HepG2 (cell line): ENCODE measurements at regions not wholly inside any gene's neighbourhood (a gene's known extent, or its start where the extent isn't known, plus 50 kb on each side); places are given as distances from the start of the nearest gene placed in this dataset.

Experiments used
- ATAC-seq: fragments of 200-7000 bp; cut with Tn5 transposase; 3 replicates; pipeline ENCODE4 v1.9.1; 2020; ENCODE audit warnings: mild to moderate bottlenecking, moderate library complexity
- BruUV-seq: library from RNA; stranded (reverse); fragments of 400-500 nt; replicated peaks from 2 replicates; lab custom pipeline; 2021; lab: Mats Ljungman, UMichigan
- CTCF ChIA-PET: fragments of 300-600 bp; formaldehyde crosslinking; extraction: SDS; loops from one replicate; lab custom pipeline; 2021; ENCODE audit warnings: low total read pairs, inconsistent platforms, low intra/inter-chr PET ratio; lab: Yijun Ruan, JAX
- POLR2A ChIA-PET: fragments of 350-600 bp; sonication (Branson Sonifier 250); formaldehyde crosslinking; loops from one replicate; lab custom pipeline; 2020; ENCODE audit warnings: antibody characterized with exemption, inconsistent platforms; lab: Yijun Ruan, JAX
- DNase-seq: peaks from one replicate; pipeline ENCODE4 v3.0.0-alpha.2; 2015; ENCODE audit warnings: low spot score
- FAIRE-seq: peaks from 3 replicates; lab custom pipeline; 2011; peaks lifted over from hg19 to GRCh38; lab: Jason Lieb, UNC
- H2AFZ ChIP-seq: one replicate; pipeline ENCODE4 v1.6.1; 2011; ENCODE audit warnings: low read length, inconsistent platforms
- H3K27ac ChIP-seq: fragments of 300-600 bp; 3 replicates; pipeline ENCODE4 v1.8.0; 2011; ENCODE audit warnings: mixed run types, mild to moderate bottlenecking, mixed read lengths, low read length, inconsistent platforms; ENCODE audit not compliant: insufficient read depth; ENCODE audit errors: extremely low read length
- H3K27me3 ChIP-seq, 2 experiments: fragments of 200-600 bp in 1 of 2; 2 replicates in 1 of 2; 3 replicates in 1 of 2; pipeline versions ENCODE4 v1.6.0 to v1.8.0; 2011; ENCODE audit warnings: low read length in 2 of 2, mild to moderate bottlenecking in 2 of 2, moderate library complexity in 2 of 2, inconsistent platforms in 1 of 2; ENCODE audit not compliant: insufficient read depth in 2 of 2, control insufficient read depth in 1 of 2
- H3K36me3 ChIP-seq, 2 experiments: fragments of 200-600 bp in 1 of 2; replicated peaks in 1 of 2; 2 replicates in 1 of 2; 3 replicates in 1 of 2; pipeline versions ENCODE4 v1.5.1 to v1.8.0; 2011; ENCODE audit warnings: low read length in 2 of 2, inconsistent platforms in 1 of 2; ENCODE audit not compliant: insufficient read depth in 2 of 2, control insufficient read depth in 1 of 2
- H3K4me1 ChIP-seq: 2 replicates; pipeline ENCODE4 v1.5.1; 2012; ENCODE audit warnings: low read length, inconsistent platforms; ENCODE audit not compliant: insufficient read depth
- H3K4me2 ChIP-seq: 2 replicates; pipeline ENCODE4 v1.6.0; 2011; ENCODE audit warnings: low read depth, low read length, inconsistent platforms
- H3K4me3 ChIP-seq, 3 experiments: fragments of 200-600 bp in 1 of 3; sonication (generic), shearing (Covaris generic) in 1 of 3; replicated peaks in 1 of 3; 2 replicates each; pipeline ENCODE4 v1.5.1; 2011 to 2016; ENCODE audit warnings: low read length in 3 of 3, inconsistent platforms in 2 of 3, low read depth in 2 of 3, mild to moderate bottlenecking in 2 of 3, control low read depth in 1 of 3, mixed read lengths in 1 of 3; ENCODE audit not compliant: insufficient read depth in 1 of 3
- H3K79me2 ChIP-seq: one replicate; pipeline ENCODE4 v1.6.1; 2011; ENCODE audit warnings: low read length, inconsistent platforms; ENCODE audit not compliant: insufficient read depth
- H3K9ac ChIP-seq: 2 replicates; pipeline ENCODE4 v1.6.0; 2011; ENCODE audit warnings: mild to moderate bottlenecking, low read depth, low read length, inconsistent platforms; ENCODE audit not compliant: insufficient read depth
- H3K9me3 ChIP-seq: 2 replicates; pipeline ENCODE4 v1.5.1; 2012; ENCODE audit warnings: mild to moderate bottlenecking, low read length
- H4K20me1 ChIP-seq: 2 replicates; pipeline ENCODE4 v1.6.0; 2011; ENCODE audit warnings: inconsistent platforms, mild to moderate bottlenecking, low read length, moderate library complexity; ENCODE audit not compliant: insufficient read depth
- SPEN ChIP-seq: sonication (generic); formaldehyde crosslinking; IDR thresholded peaks from 2 replicates; pipeline ENCODE4 v1.5.1; 2020; ENCODE audit warnings: low read depth, mild to moderate bottlenecking, missing genetic modification reagents
- ZZZ3 ChIP-seq: sonication (generic); formaldehyde crosslinking; IDR thresholded peaks from 2 replicates; pipeline ENCODE4 v1.4.0; 2020; ENCODE audit warnings: missing genetic modification reagents, mild to moderate bottlenecking, borderline replicate concordance
- WGBS: methylation state at CpG from one replicate; pipeline ENCODE4 v1.1.6; 2017; ENCODE audit warnings: low lambda C conversion rate; 5-methylcytosine and 5-hydroxymethylcytosine counted together
- in situ Hi-C: cut with HindIII; loops from 2 replicates; pipeline ENCODE4 v1.10.0; 2017; ENCODE audit warnings: low pct_unique_long_range_greater_than_20kb; ENCODE audit not compliant: extremely low pct_ligation_motif_present
- intact Hi-C: fragments of 100-400 bp; cut with micrococcal nuclease; formaldehyde crosslinking; loops from one replicate; pipeline ENCODE4 v1.10.0; 2022; ENCODE audit not compliant: unreplicated experiment
- TF ChIP-seq, protein P1 (sequence below): sonication (generic); formaldehyde crosslinking; IDR thresholded peaks from 2 replicates; pipeline ENCODE4 v1.8.0; 2022; ENCODE audit warnings: mild to moderate bottlenecking, missing genetic modification reagents; ENCODE audit not compliant: insufficient replicate concordance
- TF ChIP-seq, protein P2 (sequence below): sonication (generic); formaldehyde crosslinking; IDR thresholded peaks from 2 replicates; pipeline ENCODE4 v1.5.0; 2020; ENCODE audit warnings: missing genetic modification reagents
- TF ChIP-seq, protein P3 (sequence below): sonication (generic); formaldehyde crosslinking; IDR thresholded peaks from 2 replicates; pipeline ENCODE4 v1.8.1; 2023; ENCODE audit warnings: mild to moderate bottlenecking, missing genetic modification reagents

DNA sequence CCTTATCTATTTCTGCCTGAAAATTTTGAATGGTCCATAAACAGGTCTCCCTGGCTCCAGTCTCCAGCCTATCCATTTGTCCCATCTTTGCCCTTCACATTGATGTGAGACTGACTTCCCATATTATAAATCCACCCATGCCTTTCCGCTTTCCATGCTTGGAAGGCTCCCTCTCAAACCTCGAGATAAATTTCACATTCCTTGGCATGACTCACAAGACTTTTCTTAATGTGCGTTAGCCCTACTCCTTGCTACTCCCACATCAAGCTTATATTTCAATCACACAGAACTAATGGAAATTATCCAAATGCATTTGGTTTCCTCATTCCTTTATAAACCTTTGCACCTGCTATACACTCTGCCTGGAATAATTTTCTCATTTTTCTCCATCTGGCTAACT, 163.7 kb upstream of the NTM start:
- Histone ChIP-seq H3K4me1 (no peaks in the 10 kb centered on the region), H3K9ac (no peak overlapping the region), H3K79me2 (no peaks in the 10 kb centered on the region), H3K36me3 (no peaks in the 10 kb centered on the region), H4K20me1 (no peaks in the 10 kb centered on the region), H3K9me3 (no peaks in the 10 kb centered on the region), H3K27me3 (peaks cover 1 to 8% of the 10 kb centered on the region in 2 experiments; a peak in 2 of 5 replicates), H2AFZ (no peak overlapping the region), H3K4me3 (no peak overlapping the region), H3K4me2 (no peak overlapping the region), H3K27ac (no peak overlapping the region)
- BruUV-seq: no TSS peak
- intact Hi-C loops: no loop called here
- POLR2A ChIA-PET: no interaction called here
- no peak for DNase-seq
- TF ChIP-seq, protein P1, sequence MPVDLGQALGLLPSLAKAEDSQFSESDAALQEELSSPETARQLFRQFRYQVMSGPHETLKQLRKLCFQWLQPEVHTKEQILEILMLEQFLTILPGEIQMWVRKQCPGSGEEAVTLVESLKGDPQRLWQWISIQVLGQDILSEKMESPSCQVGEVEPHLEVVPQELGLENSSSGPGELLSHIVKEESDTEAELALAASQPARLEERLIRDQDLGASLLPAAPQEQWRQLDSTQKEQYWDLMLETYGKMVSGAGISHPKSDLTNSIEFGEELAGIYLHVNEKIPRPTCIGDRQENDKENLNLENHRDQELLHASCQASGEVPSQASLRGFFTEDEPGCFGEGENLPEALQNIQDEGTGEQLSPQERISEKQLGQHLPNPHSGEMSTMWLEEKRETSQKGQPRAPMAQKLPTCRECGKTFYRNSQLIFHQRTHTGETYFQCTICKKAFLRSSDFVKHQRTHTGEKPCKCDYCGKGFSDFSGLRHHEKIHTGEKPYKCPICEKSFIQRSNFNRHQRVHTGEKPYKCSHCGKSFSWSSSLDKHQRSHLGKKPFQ (CRISPR knock-in tag): no peak
- TF ChIP-seq, protein P2, sequence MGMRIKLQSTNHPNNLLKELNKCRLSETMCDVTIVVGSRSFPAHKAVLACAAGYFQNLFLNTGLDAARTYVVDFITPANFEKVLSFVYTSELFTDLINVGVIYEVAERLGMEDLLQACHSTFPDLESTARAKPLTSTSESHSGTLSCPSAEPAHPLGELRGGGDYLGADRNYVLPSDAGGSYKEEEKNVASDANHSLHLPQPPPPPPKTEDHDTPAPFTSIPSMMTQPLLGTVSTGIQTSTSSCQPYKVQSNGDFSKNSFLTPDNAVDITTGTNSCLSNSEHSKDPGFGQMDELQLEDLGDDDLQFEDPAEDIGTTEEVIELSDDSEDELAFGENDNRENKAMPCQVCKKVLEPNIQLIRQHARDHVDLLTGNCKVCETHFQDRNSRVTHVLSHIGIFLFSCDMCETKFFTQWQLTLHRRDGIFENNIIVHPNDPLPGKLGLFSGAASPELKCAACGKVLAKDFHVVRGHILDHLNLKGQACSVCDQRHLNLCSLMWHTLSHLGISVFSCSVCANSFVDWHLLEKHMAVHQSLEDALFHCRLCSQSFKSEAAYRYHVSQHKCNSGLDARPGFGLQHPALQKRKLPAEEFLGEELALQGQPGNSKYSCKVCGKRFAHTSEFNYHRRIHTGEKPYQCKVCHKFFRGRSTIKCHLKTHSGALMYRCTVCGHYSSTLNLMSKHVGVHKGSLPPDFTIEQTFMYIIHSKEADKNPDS: no peak
- no peak for TF ChIP-seq SPEN
- TF ChIP-seq, protein P3, sequence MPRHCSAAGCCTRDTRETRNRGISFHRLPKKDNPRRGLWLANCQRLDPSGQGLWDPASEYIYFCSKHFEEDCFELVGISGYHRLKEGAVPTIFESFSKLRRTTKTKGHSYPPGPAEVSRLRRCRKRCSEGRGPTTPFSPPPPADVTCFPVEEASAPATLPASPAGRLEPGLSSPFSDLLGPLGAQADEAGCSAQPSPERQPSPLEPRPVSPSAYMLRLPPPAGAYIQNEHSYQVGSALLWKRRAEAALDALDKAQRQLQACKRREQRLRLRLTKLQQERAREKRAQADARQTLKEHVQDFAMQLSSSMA (CRISPR knock-in tag): no peak
- TF ChIP-seq ZZZ3: no peak
- no peak for ATAC-seq
- 16% methylated on average over 3 of the region's 3 CpGs for WGBS
- in situ Hi-C loops: no loop called here
- no peak for FAIRE-seq
- CTCF ChIA-PET: no interaction called here
